ENCODE measurements at regions not wholly inside any gene's neighbourhood (a gene's known extent, or its start where the extent isn't known, plus 50 kb on each side); places are given as distances from the start of the nearest gene placed in this dataset.
A peak's percentile ranks its signal among the peaks of the same experiment; 100 is the strongest.

DNA sequence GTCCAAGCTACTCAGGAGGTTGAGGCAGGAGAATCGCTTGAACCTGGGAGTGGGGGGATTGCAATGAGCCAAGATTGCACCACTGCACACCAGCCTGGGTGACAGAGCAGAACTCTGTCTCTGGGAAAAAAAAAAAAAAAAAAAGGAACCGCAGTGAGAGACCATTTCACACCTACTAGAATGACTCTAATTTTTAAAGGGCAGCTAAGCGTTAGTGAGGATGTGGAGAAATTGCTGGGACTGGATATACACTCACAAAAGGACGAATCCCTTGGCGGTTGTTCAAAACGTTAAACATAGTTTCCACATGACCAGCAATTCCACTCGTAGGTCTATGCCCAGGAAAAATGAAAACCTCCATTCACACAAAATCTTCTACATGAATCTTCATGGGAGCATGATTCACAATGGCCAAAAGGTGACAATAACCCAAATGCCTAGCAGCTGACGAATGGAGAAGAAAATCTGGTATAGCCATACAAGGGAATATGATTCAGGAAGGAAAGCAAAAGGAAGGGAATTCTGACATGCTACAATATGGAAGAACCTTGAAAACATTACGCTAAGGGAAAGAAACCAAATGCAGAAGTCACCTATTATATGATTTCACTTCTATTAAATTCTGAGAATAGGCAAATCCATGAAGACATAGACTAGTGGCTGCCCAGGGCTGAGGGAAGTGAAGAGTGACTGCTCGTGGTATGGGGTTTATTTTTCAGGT is 127.0 kb downstream of the CHSY1 start:
- peak; percentile 53 for DNase-seq

DNA sequence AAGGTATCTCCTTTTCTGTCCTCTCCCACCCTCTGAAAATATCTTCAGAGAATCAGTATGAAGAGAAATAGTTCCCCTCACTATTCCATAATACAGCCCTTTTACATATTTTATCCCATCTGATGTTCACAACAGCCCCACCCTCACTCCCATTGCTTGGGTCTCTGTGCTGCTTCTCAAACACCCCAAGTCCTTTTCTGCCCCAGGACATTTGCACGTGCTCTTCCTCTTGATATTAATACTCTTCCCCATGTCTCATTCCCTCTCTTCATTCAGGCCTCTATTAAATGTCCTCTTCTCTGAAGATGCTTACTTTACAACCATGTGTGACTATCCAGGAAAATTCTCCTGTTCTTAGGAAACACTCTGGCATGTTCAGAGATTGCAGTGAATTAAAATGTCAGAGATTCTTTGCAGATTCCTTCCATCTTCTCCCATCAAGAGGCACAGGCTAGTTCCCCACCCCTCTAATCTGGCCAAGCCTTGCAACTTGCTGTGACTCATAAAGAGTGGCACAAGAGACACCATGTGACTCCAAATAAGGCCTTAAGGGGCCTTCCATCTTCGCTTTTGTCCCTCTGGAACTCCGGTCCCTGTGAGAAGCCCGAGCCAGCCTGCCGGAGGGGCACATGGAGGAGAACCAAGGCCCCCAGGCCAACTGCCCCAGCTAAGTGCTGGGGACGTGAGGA is 128.5 kb downstream of the CHSY1 start:
- DNase-seq: peak; percentile 45

- no peak for DNase-seq
These were observed 129.0 kb downstream of the CHSY1 start for GRCh38 chr15:101122806-101123205.

DNA sequence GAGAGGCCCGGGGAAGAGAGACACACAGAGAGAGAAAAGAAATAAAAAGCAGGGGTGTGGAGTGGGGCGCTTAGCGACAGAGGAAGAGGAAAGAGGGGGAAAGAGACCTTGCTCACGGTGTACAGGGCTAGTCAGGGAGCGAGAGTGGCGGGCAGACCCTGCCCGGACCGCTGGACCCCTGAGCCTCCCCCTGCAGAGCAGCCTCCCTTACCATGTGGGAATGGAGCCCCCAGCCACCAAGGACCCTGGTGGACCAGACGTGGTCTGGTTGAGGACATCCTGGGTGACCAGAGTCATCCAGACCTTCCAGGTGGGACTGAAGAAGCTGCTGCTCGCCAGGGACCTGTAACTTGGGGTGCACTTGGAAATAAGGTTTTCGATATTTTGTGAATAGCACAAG is 129.6 kb downstream of the CHSY1 start:
- DNase-seq: no peak

GRCh38 chr15:101121511-101122090 is 130.2 kb downstream of the CHSY1 start:
- peak; percentile 67 for DNase-seq

DNA sequence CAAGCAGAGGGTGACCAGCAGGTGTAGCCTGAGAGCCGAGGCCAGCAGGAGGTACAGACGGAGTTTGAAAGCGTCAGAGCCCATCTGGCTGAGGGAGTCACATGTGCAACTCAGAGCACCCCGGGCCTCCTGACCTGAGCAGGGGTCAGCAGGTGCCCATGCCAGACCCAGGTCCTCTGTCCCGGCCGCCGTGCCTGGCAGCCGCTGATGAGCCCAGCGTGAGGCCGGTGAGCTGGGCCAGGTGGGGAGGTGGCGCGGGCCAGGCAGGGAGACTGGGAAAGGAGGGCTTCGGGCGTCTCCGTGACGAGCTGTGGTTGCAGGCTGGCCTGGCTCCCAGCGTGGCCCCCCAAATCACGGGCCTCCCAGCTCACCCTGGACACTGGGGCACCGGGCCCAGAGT is 130.9 kb downstream of the CHSY1 start:
- DNase-seq: no peak

- no peak for DNase-seq
These were observed 131.4 kb downstream of the CHSY1 start for GRCh38 chr15:101120473-101120872.

Measured in MV-4-11 (cell line).